GM18507 (cell line): ENCODE measurements at regions not wholly inside any gene's neighbourhood (a gene's known extent, or its start where the extent isn't known, plus 50 kb on each side); places are given as distances from the start of the nearest gene placed in this dataset.

ENCODE experiments used
- DNase-seq: peaks from one replicate; pipeline ENCODE4 v3.0.0; 2011; ENCODE audit warnings: low read depth; ENCODE audit not compliant: insufficient read length; ENCODE audit errors: extremely low spot score
- FAIRE-seq: peaks from 2 replicates; lab custom pipeline; 2011; peaks lifted over from hg19 to GRCh38; lab: Jason Lieb, UNC

DNA sequence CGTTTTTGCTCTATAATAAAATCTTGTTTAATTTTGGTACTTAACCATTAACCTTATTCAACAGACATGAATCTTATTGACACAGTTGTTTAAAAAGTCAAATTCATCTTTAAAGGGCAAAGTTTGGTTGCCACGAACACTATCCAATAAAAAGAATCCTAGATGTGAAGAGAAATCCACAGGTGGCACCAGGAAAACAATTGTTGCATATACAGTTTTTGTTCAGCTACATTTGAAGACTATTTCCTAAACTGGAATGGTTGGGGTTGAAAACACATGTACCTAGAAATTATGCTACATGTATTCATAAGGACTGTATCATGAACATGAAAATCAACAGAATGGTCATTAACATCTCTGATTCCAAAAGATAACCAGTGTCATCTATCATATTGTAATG is 71.1 kb upstream of the GULP1 start:
- DNase-seq (no peak), FAIRE-seq (no peak)

DNA sequence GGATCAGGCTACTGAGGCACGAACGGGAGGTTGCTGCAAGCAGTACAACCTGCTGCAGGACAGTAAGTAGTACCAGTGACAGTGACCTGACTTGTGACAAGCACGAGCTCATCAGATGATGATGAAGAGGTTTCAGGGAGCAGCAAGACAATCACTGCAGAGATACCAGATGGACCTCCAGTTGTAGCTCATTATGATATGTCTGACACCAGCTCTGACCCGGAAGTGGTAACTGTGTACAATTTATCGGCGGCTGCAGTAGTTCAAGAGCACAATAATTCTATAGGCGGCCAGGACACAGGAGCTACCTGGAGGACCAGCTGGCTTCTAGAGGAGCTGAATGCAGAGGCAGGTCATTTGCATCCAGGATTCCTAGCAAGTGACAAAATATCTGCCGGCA is 64.0 kb upstream of the GULP1 start:
- FAIRE-seq (no peak), DNase-seq (no peak)

DNA sequence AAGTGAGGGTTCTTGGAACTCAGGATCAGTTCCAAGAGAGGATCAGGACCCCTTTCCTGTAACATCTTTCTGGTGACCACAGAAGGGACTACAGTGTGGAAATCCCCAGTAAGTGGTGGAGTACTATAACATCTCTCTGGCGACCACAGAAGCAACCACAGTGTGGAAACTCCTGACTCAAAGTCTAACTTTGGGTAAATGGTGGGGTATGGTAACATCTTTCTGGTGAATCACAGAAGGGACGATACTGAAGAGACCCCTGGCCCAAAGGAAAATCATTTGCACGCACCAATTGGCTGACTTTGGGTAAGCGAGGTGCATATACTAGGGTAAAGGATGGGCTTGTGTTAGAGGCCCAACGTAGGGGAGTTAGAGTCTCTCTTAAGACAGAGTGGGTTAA is 56.3 kb upstream of the GULP1 start:
- FAIRE-seq (peak; percentile 33), DNase-seq (no peak)

- FAIRE-seq (no peak), DNase-seq (no peak)
Measured at GRCh38 chr2:188238386-188238785, 53.3 kb upstream of the GULP1 start.
